Esophagus mucosa (tissue), 1 donor: ENCODE measurements at regions not wholly inside any gene's neighbourhood (a gene's known extent, or its start where the extent isn't known, plus 50 kb on each side); places are given as distances from the start of the nearest gene placed in this dataset.

Experiments used
- ATAC-seq: fragments of 200-7000 bp; cut with Tn5 transposase; one replicate; pipeline ENCODE4 v1.9.1; 2020
- donor health status: DM: yes; HTN: yes; CAD: no.

DNA sequence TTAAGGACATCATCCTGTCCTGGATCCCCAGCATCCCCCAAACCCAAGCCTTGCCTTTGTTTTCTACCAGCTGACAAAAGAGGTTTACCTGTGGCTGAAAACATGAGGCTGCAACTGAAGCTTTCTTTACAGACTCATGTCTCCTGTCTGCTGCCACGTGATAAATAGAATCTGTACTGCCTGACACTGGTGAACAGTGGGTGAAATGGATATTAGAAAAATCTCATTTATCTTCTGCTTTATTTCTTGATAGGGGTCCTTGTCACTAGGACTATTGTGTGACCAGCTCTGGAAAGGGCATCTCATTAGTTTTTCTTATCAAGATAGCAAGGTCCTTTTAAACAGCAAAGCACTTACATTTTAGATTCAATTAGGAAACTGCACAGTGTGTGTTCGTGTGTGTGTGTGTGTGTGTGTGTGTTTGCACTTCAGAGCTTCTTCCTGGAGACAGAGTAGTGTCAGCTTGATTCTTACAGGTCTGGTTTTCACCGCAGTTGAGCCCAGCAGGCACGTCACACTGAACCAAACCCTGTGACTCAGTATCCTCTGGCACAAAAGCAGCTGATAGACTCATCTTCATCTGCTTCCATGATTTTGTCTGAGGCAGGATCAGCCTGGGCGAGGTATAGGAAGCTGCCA is 373.5 kb upstream of the CELF2 start:
- ATAC-seq: no peak

DNA sequence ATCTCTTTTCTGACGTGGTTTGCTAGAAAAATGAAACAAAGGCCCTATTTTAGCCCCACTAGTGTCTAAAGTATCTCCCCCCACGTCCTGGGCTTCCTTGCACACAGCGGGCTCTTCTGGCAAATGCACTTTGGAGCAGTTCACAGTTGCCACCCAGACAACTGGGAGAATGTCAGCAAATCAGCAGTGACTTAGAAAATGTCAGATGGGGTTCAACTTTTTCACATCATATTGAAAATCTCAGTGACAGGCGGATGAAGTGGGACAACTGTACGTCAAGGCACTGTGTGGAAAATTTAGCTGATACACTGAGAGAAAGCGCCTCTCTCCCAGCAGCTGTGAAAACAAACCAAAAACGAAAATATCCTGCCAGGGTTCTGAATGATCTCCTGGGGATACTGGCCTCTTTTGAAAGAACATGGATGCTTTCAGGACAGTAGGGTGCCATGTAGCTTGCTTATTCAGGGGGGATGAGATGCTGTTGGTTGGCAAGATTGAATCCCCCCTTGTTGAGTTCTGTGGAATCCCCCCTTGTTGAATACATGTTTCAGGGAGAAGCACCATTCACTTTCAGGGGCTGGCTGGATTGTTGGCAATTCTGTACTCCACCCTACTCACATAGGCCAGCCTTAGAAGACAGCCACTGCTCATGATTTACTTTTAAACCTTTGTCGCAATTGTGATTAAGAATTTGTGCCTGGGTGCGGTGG is 372.8 kb upstream of the CELF2 start:
- ATAC-seq: no peak

DNA sequence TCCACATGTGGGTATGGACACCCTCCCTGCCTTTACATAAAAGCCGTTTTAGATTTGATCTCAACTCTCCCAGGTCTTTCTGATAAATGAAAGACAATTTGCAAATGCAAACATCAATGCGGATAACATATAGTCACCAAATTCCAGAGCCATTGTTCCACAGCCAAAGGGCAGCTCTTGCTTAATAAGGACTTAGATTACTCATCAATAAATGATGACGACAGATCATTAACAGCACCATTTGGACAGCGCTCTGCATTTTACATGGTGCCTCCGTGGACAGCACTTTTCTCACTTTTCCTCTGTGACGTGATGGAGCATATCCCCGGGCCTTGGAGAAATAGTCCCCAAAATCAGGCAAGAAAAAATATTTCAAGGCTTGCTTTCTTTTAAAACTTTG is 370.3 kb upstream of the CELF2 start:
- ATAC-seq: no peak

DNA sequence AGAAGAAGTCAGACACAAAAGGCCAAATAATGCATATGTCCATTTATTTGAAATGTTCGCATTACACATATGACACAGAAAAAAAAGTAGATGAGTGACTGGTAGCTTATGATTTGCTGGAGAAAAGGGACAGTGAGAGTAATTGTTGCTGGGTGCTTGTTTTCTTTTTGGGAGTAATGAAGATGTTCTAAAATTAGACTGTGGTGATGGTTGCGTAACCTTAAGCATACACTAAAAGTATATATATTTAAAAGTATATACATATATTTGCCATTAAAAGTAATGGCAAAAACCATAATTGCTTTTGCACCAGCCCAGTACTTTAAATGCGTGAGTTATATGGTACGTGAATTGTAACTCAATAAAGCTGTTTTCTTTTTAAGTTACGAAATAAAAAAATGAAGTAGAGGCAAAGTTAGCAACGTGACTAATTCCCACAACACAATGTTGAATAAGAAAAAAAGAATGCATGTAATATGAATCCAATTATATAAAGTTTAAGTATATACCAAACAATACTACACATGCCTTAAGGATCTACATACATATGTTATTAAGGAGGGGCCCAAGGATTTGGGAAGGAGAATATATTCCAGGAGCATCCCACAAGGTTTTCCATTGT is 360.4 kb upstream of the CELF2 start:
- no peak for ATAC-seq

DNA sequence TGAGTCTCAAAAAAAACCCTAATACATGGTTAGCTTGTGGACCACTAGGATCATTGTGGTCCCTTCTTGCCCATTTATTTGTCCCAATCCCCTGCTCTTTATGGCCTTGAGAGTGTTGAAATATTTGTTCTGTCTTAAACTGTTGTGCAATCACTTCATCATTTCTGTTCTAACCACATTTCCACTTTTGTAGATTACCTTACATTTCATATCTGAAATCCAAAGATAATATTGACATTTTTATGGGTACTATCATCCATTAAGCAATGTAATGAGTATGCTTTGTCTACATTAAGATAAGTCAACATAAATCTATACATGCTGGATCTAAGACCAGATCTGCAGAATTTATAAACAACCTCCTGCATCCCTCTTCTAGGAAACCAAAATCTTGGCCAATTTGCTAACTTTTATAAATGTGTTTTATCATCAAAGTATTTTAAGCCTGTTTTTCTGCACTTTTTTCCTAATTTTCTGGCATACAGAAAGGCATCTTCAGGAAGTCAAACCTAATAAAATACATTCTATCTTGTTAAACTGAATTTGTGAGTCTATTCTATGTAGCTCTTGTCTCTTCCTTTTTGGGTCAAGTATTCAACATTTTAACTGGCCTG is 359.4 kb upstream of the CELF2 start:
- ATAC-seq: no peak

DNA sequence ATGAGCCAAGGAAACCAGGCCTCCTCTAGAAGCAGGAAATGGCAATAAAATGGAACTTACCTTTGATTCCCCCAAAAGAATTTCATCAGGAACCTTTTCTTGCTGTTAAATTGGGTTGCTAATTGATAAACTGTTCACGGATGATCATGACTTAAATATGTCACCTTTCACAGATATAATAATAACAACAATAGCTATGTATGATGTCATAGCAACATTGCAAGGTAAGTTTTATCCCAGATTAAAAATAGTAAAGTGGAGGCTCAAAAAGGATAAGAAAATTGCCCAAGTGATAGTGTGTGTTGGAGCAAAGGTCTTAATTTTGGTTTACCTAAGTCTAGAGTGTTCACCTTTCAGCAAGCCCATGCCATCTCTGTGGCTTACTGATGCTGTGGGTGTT is 357.6 kb upstream of the CELF2 start:
- no peak for ATAC-seq

DNA sequence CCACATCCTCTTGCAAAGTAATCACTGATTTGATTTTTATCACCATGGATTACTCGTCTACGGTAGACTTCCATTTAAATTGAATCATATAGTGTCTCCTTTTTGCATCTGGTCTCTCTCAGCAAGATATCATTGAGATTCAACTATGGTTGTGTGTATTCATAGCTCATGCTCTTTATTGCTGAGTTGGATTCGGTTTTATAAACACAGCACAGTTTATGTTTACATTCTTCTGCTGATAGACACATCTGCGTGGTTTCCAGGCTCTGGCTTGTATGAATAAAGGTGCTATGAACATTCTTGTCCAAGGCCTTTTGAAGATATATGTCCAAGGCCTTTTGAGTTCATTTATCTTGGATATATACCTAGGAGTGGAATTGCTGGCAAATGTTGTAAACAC is 356.5 kb upstream of the CELF2 start:
- no peak for ATAC-seq

DNA sequence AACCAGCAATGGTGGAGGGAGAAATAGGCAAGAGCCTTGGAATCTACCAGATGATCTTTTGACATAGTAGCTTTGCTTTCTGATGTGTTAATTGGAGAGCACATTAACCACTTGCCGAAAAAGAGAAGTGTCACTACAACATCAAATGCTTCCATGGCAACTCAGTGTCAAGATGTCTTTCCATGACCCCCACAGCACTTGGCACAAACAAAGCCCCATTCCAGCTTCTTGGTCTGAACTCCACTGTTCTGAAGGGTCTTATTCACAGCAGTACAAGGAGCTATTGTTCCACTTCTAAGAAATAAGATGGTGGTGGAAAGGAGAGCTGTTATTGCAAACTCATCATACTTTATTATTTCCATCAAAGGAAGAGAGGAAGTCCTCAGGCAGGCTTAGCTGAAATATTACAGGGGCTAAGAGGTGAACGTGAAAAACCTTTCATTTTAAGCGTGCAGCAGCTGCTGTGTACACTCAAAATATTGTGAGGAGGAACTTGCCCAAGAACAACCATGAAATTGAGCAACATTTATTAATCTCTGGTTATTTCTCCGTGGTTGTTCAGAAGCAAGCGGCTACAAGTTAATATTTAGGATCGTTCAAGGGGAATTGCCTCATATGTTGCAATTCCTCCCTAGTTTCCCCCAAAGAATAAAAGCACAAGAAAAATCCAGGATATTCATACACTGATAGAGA is 354.8 kb upstream of the CELF2 start:
- no peak for ATAC-seq

DNA sequence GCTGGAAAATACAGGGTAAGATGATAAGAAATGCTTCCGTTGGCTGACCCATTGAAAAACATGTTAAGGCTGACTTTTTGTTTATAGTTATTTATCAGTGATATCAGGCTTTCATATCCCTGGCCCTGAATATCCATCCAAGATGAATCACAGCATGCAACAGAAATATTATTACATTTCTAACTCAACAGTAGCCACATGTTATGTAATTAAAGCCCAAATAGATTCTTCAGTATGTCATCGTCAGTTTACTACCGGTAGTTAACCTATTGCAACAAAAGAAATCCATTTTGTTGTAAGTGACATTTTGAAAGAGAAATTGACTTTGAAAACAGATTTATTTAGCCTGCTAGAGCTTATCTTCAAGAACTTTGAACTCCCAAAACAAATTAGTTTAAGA is 354.1 kb upstream of the CELF2 start:
- ATAC-seq: no peak

DNA sequence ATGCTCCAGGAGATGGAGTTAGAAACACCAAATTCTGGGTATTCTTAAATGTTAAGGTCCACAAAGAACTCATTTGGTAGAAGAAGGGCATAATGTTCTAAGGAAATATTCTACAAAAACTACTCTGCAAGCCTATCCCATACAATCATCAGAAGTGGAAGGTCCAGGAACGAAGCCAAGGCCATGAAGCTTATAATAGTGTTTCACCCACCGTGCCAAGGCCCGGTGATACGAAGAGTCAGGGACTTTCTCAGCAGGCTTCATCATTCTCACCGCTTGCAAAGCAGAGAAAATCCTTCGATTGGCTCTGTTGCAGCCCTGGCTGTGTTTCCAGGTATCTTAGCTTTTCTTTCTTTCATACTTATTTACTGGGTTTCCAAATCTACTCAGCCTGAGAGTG is 351.9 kb upstream of the CELF2 start:
- ATAC-seq: no peak

DNA sequence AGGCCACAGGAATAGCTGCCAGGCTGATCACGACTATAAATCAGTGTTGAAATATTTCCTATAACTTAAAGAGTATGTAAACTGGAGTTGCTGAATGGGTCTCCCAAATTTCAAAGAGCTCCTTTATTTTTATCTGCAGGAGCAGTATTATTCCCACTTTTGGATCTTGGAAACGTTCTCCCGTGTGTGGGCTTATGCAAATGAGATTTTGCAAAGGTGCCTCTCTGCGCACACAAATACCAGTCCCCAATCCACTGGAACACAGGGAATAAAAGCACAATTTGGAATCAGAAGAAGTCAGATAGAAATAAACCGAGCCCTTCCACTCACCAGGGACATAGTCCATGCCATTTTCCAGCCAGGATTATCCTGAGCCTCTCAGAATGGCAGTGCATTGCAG is 350.2 kb upstream of the CELF2 start:
- no peak for ATAC-seq

DNA sequence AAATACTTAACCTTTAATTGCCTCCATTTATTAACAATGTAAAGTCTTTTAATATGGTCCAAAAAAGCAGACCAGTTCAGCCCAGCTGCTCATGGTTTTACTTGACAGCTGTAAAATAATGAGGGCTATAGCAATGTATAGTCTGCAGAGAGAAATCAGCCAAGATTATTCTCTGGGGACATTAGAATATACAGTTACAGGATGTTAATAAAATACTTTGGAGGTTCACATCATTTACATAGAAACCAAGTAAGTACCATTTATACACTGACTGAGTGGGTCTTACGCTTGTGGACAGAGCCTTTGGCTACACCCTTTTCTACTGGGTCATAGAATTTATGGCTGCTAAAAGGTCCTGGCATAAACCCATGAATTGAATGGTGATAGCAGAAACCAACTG is 340.7 kb upstream of the CELF2 start:
- ATAC-seq: no peak

DNA sequence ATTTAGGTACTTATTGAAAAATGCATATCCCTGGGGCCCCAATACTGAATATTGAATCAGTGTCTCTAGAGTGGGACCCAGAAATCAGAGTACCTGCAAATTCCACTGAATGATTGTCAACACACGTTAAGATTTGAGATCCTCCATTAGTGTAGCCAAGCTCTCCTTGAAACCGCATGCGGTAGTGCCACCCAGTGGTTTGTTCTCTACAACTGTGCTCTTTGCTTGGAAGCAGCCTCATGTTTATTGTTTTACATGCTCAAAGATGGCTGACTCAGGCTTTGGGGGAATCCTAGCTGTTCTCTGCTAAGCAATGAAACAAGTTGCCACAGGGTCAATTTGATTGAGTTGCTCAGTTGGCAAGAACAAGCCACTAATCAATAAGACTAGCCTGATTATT is 340.2 kb upstream of the CELF2 start:
- ATAC-seq: peak; percentile 77

DNA sequence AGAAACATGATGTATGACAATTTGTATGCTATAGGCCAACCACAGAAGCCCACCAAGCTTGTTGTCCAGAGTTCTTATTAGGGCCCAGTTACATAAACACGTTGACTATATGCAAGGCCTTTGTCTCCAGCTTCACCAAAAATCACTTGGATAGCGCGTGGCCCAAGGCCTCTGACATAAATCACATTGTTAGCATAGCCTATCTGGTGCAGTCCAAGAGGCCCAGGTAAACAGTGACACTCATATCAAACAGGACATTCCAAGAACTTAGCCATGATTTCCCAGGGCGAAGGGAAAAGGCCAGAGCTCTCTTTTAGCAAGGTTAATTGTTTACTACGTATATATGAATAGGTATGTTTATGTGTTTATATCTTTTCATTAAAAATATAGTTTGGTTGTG is 337.2 kb upstream of the CELF2 start:
- ATAC-seq: no peak

DNA sequence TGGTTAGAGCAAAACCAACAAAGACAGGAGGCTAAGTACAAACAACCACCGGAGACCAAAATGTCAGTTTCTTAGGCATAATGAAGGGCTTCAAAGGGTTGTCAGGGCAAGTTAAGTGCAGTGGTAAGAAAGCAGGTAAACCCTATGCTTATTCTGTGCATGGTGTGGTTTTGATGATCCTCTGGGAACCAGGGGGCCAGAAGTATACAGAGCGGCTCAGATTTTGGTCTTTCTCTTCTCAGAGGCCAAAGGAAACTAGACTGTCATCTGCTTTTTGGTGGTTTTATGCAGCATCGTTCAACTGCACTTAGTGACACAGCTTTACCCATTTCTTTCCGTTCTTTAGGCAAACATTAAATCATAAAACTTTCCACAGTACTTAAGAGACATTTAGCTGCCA is 332.7 kb upstream of the CELF2 start:
- ATAC-seq: no peak

DNA sequence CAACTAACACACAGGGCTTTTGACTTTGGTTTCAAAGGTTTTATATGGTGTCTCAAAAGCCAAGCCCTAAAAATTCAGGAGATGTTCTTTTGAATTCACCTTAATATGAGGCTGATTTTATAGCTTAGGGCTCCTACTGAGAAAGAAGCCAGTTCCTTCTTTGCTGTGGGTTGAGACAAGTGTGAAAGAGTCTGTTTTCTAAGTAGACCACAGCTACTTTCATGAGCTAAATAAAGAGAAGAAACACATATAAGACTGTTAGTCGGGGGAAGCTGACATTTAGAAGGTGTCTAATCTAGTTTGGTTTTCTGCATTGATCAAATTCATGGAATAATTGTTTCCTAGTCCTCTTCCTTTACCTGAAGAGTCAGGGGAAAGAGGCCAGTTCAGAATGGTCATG is 332.1 kb upstream of the CELF2 start:
- no peak for ATAC-seq

DNA sequence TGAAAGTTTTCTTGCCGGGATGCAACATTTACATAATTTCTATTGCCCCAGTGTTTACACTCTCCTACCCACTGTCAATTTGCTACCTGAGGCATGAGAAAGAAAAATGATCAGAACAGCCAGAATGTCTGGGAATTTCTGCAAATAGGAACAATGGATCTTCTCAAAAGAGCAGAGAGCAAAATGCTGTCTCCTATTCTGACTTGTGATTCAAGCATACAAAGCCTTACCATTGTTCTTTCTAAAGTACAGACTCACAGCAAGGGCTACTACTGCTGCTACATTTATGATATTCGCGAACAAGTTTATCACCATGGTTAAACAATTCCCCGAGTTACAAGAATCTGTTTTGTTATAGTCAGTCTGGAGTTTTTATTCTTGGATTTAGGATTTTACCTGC is 329.9 kb upstream of the CELF2 start:
- no peak for ATAC-seq

DNA sequence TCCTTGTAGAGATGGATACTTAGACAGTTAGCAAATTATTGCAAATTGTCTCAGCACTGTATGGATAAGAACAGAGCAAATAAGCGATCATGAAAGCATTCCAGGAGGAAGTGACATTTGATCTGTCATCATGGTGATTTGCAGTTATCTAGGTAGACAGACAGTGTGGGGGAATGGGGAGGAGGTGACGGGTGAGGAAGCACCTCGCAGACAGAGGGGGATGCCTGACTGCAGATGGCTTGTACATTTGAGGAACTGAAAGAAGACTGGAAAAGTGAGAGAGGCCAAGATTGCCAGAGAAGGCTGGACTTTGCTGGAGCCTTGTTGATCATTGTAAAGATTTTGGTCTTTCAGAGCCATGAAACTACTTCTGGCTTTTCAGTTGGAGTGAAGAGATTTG is 318.2 kb upstream of the CELF2 start:
- ATAC-seq: no peak

DNA sequence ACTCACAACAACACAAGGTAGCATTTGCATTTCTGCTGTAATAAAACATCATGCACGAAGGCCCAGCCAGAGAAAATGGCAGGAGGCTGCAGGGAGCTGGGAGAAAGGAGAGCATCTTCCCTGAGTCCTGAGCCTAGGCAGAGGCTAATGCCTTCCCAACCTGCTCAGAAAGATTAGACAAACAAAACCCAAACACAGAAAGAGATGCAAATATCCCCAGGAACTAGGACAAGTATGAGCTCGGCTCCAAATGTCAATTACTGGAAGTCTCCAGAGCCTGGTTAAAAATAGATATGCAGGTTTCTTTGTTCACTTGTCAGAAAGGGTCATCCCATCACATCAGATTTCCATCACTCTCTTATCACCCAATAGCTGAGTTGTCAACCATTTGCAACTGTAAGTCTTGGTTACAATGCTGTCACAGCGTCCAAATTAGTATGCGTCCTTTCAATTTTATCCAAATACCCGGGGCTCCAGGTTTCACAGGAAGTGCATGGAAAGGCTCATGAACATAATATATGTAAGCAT is 316.5 kb upstream of the CELF2 start:
- no peak for ATAC-seq

DNA sequence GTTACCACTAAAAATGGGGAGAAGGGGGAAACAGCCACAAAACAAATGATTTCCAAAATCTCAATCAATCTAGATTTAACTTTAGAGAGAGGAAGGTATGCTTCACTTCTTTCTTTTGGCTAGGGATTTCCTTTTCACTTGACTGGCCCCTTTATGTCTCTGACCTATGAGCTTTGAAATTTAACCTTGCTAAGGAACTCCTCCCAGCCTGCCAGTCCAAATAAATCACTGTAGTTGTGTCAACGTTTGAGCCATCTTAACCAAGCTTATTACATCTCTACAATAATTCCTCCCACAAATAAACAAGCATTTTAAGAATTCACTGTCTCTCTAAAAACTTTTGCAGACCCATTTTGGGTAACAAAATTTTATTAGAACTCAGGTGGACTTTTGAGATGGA is 315.5 kb upstream of the CELF2 start:
- no peak for ATAC-seq

DNA sequence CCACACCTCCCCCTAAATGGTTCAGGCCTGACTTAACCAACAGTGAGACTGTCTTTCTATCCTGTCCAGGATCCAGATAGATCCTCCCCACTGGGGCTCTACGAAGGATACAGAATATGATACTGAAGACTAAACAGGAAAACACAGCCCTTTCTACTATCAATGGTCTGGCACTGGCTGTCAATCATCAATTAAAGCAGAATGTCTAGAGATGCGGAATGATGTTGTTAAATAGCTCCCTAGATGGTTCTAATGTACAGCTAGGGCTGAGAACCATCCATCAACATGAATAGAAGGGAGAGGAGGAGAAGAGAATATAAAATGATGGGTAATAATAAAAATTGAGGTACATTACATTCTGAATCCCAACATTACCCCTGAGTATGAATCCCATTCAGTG is 314.3 kb upstream of the CELF2 start:
- ATAC-seq: no peak

DNA sequence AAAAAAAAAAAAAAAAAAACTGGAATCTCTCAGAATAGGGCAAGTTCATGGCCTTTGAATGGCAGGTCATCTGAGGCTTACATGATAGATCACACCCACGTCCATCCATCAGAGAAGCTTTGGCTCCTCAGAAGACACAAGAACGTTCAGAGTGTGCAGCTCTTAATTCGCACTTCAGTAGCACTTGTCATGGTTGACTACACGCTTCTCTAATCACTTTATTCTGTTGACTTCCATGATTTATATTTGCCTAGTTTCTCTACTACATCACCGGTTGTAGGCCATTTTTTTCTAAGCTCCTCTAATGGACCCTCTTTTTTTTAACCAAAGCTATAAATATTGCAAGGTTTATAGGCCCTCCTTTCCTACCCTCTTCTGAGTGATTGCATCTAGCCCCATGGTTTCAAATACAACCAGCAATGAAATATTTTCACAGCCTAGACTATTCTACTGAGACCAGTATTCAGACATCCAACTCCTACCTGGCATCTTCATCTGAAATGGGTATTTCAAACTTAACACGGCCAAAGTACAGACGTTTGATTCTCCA is 305.4 kb upstream of the CELF2 start:
- no peak for ATAC-seq

DNA sequence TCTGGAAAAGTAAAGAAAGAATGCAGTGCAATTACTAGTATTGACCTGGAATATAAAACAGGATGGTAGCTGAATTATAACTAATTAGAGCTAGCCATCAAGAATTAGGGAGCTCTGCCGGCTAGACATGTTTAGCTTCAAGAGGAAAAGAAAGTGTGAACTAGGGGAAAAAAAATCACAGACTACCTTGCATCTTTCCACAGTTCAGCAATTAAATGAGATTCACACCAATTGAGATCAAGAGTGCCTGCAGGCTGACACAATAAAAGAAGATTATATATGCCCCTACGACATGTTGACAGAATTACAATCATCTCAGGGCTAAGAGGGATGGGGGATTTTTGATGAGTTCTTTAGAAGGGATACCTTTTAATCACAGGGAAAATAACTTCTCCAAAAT is 303.3 kb upstream of the CELF2 start:
- ATAC-seq: no peak
